ENCODE measurements at regions not wholly inside any gene's neighbourhood (a gene's known extent, or its start where the extent isn't known, plus 50 kb on each side); places are given as distances from the start of the nearest gene placed in this dataset.

DNA sequence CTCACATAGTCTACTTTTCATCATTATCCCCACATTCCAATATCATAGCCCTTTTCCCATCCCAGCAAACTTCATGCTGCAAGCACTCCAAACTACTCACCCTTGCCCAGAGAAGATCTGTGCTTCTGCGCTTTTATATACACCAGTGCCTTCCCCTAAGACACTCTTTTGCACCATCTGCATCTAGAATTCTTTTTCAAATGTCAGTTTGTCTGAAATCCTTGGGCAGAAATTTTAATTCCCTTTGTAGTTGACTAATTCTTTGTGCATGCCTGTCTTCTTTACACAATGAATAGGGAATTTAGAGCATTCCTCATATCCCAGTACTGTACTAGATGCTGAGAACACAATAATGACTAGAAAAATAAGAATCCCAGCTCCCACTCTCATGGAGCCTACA is 298.9 kb downstream of the KCNN2 start:
- TF ChIP-seq EP300 (IDR thresholded peaks at IDR 0.05) = no peak
- TF ChIP-seq CTCF (IDR thresholded peaks at IDR 0.05) = no peak
